A172 (cell line): ENCODE measurements at regions not wholly inside any gene's neighbourhood (a gene's known extent, or its start where the extent isn't known, plus 50 kb on each side); places are given as distances from the start of the nearest gene placed in this dataset.
"Not testable (repeated sequence)": the region's sequence is repeated elsewhere in the genome, so short reads cannot be mapped to it uniquely, and the experiment has no call there.

Experiments used
- DNase-seq: peaks from one replicate; pipeline ENCODE4 v3.0.0-alpha.2; 2015; ENCODE audit warnings: low spot score

DNA sequence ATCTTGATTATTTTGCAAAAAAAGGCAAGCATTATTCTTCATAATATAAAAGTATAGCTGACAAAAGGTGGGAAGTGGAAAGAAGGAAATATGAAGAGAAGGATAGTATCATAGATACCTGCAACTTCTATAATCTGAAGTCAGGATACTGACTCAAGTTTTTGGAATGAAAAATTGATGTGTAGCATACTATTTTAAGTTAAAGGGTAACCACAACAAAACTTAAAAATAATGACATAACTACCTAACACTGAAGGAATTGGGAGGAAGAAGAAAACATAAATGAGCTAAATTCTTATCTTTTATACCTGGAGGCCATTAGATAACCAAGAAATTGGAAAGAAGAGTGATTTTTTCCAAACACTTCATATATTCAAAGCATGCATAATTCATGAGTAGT, 51.8 kb upstream of the TLE1 start:
- no peak for DNase-seq

- no peak for DNase-seq
Measured at GRCh38 chr9:81748091-81748490, 58.7 kb upstream of the TLE1 start.

DNA sequence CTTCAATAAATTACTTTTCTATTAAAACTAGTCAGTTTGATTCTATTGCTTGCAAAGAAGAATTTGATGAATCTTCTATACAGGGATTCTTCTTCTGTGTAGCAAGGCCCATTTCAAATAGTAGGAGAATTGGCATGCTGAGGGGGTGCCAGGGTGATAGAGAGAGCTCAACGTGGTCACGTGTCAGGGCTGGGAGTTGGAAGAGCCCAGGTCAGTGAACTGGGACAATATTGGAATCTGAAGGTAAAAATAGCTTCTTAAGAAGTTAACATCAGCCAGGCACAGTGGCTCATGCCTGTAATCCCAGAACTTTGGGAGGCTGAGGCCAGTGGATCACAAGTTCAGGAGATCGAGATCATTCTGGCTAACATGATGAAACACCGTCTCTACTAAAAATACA, 64.1 kb upstream of the TLE1 start:
- no peak for DNase-seq

GRCh38 chr9:81754245-81754644, 64.9 kb upstream of the TLE1 start:
- no peak for DNase-seq

DNA sequence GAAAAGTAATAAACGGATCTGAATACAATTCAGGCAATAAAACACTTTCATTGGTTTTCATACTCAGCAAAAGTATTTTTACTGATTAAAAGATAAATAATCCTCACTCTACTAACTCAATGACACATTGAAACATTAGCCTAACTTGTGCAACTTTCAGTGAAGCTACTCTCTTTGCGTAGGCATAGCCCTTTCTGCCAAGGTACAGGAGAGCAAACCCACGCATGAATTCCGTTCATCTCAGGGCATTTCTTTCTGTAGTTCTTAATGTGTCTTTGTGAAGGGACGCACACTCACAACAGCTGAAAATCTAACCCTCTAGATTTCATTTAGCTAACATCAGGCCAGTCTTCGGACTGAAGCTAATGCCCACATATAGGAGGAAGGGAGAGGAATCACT, 66.4 kb upstream of the TLE1 start:
- no peak for DNase-seq

- DNase-seq, result no peak
Measured at GRCh38 chr9:81756561-81756960, 67.2 kb upstream of the TLE1 start.

DNA sequence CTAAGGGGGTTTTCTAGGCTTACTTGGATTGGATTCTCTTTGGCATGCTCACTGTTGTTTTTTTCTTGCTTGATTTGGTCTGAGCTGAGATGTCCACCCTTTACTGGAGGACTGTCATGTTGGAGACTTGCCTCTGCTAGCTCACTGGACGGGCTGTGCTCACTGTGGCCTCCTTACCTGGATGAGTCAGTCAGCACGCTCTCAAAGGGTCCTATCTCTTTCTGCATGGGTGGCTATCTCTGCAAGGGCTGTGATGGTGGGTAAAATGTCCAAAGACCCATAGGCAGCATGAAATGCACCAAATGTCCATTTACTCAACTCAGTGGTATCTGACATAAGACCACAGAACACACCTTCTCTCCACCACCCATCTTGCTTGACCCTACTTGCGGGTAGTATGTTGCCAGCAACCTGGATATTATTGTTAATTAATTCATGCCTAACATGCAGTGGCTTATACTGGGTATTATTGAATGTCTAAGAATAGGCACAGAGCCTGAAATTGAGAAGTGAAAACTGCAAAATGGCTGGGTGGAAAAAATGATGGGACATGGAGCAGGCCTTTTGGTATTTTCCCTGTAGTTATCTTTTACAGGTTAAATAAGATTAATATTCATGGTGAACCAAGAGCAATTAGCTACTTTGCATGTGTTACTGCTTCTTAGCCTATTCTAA, 68.9 kb upstream of the TLE1 start:
- no peak for DNase-seq

GRCh38 chr9:81759680-81760215, 70.4 kb upstream of the TLE1 start:
- peak; percentile 86 for DNase-seq

DNA sequence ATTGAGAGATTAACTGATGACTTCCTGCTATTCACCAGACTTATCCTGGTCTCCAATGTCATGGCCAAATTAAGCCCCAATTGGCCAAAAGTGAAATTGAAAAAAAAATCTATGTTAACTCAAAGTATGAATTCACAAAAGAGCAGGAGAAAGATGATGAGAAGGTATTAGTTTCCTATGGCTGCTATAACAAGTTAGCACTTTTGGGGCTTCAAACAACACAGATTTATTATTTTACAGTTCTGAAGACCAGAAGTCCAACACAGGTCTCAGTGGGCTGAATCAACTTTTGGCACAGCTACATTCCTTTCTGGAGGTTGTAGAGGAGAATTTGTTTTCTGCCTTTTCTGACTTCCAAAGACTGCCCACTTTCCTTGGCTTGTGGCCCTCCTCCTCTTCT, 78.6 kb upstream of the TLE1 start:
- DNase-seq, result no peak

DNA sequence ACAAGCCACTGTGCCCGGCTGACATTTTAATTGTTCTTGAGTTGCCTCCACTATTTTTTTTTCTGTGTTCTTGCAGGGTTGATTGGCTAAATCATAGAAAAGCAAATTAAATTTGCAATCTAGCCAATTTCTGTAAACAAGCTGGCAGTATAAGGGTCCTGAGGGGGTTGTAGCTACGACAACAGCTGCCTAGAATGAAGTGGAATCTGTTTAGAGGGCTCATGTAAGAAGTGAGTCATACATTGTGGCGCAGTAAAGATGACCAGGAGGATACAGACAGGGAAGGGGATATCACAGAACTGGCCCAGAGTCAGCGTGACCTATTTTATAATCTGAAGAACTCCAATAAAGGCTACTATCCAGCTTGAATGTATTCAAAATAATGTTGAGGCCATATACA, 82.2 kb upstream of the TLE1 start:
- peak; percentile 89 for DNase-seq

DNA sequence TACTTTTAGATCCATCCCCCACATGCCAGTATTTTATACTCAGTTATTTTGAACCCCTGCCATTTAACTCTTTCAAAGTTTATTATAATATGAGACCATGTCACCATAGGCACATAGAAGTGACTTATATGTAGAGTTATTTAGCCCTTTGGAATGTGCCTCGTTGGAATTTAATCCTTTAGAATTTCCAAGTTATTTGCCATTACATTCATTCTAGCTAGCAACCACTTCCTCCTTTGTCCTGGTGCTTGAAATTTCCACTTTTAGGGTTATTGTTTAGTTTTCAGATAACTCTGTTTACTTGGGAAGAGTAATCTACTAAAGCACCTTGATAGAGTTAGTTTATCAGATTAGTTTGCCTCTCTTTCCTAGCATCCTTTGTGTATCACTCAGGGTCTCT, 82.8 kb upstream of the TLE1 start:
- DNase-seq, result peak; percentile 79

DNA sequence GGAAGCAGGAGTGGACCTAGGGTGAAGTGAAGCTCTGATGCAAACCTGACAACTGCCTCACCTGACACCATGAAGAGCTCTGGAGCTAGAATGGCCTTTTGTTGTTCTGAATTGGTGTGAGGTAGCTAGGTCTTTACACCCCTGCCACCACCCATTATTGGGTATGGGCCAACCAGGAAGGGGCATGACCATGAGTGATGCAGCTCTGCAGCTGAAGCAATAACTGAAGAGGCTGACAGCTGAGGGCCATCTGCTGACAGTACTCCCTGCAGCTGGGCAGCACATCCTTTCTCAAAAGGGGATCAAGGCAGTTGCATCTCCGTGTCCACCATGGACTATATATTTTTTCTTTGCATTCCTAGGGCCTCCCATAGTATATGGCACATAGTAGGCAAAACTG, 87.0 kb upstream of the TLE1 start:
- no peak for DNase-seq

GRCh38 chr9:81776834-81777233, 87.5 kb upstream of the TLE1 start:
- DNase-seq, result no peak

- DNase-seq, result no peak
Measured at GRCh38 chr9:81777482-81777881, 88.1 kb upstream of the TLE1 start.

DNA sequence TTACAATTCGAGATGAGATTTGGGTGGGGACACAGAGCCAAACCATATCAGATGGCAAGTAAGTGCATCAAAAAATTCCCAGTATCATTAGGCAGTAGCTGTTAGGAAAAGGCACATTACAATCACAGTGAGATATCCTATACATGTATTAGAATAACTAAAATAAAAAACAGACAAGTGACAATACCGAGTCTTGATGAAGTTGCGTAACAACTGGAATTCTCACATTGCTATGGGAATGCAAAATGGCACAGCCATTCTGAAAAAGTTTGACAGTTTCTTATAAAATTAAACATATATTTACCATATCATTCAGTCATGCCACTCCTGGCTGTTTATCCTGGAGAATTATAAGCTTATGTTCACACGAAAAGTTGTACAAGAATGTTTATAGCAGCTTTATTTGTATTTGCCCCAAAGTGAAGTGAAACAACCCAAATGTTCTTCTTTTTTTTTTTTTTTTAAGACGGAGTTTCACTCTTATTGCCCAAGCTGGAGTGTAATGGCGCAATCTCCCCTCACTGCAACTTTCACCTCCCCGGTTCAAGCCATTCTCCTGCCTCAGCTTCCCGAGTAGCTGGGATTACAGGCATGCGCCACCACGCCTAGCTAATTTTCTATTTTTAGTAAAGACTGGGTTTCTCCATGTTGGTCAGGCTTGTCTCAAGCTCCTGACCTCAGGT, 93.1 kb upstream of the TLE1 start:
- no peak for DNase-seq

DNA sequence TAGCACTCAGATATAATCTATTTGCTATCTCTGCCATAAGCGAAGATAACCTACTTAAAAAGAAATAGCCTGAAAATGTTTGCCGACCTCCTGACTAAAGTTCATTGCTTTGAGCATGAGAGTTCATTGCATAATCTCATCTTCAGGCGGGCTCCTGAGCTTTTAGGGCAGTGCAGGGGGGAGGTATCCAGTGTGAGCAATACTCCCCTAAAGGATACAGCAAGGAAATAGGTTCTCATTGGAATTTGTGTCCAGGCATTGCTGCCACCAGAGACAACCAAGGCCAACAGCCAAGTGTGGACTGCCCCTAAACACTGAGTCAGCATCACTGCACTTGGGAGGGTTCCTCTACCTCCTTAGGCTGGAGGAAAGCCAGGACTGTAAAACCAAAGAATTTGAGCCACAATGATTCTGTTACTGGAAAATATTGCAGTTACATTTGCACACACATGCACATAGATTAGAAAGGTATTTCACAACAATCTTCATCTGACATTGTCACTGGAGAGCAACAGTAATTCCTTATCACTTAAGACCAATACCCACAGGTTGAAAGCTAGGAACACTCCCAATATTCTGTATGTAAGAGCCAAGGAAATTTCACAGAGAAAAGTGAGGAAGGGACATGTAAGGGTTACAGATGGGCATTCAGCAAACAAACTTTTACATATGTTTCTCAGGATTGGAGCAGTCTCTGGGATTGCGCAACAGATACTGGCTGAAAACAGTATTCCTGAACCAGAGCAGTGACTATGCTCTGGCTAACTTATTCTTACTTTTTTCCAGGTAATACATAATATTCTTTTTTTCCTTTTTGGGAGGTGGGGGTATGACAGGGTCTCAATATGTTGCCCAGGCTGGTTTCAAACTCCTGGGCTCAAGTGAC, 98.6 kb upstream of the TLE1 start:
- peak; percentile 92 for DNase-seq

- peak; percentile 24 for DNase-seq
Measured at GRCh38 chr9:81789721-81790120, 100.4 kb upstream of the TLE1 start.

- no peak for DNase-seq
Measured at GRCh38 chr9:81790166-81790565, 100.8 kb upstream of the TLE1 start.

DNA sequence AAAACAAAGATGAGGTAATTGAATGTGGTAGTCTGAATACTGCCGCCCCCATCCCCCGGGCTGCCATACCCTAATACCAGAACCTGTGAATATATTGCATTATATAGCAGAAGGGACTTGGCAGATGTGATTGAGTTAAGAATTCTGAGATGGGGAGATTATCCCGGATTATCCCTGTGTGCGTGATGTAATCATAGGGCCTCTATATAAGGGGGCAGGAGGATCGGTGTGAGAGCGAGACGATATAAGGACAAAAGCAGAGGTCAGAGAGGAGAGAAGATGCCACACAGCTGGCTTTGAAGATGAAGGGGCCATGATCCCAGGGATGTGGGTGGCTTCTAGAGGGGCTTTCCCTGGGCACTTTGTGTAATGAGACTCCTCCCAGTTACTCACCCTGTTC, 101.7 kb upstream of the TLE1 start:
- no peak for DNase-seq

DNA sequence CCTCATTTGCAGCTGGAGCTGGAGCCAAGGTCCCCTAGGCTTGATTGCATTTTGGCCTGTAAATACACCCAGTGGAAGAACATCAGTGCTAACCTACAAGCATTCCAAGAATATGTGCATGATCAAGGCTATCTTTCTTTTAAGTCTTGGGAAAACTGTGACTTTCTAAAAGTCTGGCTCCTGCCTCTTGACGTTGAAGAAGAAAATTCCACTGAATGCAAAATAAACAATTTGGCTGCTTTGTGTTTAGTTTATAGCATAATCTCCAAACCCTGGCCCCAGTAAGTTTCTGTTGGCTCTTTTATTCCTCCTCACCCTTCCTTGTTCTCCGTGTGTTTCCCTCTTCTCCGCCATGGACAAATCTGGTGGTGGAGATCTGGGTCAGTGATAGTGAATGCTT, 109.3 kb upstream of the TLE1 start:
- DNase-seq, result no peak

- peak; percentile 94 for DNase-seq
Measured at GRCh38 chr9:81801190-81801589, 111.8 kb upstream of the TLE1 start.

DNA sequence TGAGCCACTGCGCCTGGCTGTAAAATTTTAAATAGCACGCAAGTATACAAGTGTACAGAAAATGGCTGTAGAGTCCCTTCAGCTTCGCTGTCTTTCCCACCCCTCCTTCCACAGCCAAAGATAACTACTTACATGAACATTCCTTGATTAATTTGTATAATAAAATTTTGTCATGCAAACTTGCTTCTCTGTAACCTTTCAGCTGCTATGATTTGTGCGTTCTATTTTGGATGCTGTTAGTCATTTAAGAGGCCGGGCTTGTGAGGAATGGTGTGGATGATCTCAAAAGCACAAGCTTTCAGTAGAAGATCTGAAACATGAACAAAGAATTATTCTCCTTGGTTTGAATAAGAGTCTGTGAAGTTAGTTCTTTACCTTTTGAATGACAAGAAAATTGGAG, 115.0 kb upstream of the TLE1 start:
- DNase-seq, result peak; percentile 22

GRCh38 chr9:81811688-81812087, 116.5 kb upstream of the SPATA31D4 start:
- DNase-seq, result not testable (repeated sequence)
